Posterior cingulate gyrus (tissue), 11 donors: ENCODE measurements at regions not wholly inside any gene's neighbourhood (a gene's known extent, or its start where the extent isn't known, plus 50 kb on each side); places are given as distances from the start of the nearest gene placed in this dataset.
A peak's percentile ranks its signal among the peaks of the same experiment; 100 is the strongest.

Experiments
- DNase-seq, 10 donors: peaks; one replicate each; pipeline versions ENCODE4 v3.0.0 to v3.0.0-alpha.2; 2020 to 2021; ENCODE audit warnings: mixed read lengths in 3 of 10
- intact Hi-C: fragments of 100-400 bp; cut with DNase I; formaldehyde crosslinking; loops from one replicate; pipeline ENCODE4 v1.15.1; 2023

DNA sequence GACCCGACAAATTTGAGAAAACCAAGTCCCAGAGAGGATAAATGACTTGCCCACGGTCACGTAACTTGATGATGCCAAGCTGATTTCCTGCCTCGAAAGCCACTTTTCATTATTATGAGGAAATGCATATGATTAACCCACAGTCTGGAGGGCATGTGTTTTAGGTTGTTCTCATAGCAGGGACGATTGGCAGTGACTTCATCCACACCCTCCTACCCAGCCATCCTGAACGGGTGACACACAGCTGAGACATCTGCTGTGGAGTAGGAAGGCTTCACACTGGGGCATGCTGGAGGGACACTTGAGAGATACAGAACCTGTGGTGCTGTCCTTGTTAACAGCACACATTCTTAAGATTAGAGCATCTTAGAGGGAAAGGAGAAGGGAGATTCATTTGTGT is 65.4 kb upstream of the WDFY2 start:
- intact Hi-C loops: no loop called here
- DNase-seq: peak in 6 of 10 donors; percentile 10 to 86 (median 52)

DNA sequence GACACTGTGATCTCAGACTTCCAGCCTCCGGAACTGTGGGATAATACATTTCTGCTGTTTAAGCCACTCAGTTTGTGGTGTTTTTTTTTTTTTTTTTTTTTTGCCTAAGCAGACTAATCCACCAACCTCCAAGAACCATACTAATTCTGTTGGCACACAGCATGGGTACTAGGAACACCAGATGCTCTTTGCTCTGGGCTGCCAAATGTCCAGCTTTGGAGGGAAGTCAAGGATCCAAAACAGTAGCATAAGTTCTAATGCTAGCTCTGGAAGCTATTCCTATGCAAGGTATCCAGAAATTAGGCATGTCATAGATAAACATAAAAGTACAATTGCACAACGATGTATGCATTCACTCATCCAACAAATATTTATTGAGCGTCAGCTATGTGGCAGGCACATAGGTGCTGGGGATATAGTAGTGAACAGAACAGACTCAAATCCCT is 64.5 kb upstream of the WDFY2 start:
- intact Hi-C loops: no loop called here
- DNase-seq: peak in 2 of 10 donors; percentile 14 to 30

DNA sequence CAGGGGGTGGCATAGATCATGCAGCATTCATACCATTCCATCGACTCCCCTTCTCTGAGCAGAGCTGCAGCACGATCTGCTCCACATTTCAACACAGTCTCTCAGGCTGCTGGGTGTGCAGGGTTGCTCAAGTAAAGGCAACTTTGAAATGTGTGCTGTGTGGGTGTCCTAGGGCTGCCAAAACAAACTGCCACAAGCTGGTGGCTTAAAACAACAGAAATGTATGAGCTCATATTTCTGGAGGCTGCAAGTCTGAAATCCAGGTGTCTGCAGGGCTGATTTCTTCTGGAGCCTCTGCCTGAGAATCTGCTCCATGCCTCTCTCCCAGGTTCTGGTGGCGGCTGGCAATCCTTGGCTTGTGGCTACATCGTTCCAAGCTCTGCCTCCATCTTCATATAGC is 63.7 kb upstream of the WDFY2 start:
- DNase-seq: peak in 7 of 10 donors; percentile 10 to 87 (median 50)
- intact Hi-C loops: no loop called here

DNA sequence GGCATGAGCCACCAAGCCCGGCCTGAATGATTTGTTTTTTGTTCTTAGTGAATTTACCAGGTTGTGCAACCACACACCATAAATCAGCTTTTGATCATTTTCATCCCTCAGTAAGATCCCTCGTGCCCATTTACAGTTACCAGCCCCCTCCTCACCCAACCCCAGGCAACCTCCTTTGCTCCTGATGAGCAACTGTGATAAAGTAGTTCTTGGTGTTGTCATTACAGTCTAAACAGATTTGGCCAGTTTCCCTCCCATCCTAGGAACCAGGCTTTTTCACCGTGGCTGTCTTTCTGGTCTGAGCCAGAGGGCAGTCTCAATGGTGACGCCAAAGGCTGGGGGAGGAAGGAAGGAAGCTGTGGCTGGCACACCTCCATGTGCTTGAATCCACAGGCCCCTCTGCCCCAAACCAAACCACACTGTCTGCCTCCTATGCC is 61.2 kb upstream of the WDFY2 start:
- intact Hi-C loops: no loop called here
- DNase-seq: peak in 2 of 10 donors; percentile 12 to 58

DNA sequence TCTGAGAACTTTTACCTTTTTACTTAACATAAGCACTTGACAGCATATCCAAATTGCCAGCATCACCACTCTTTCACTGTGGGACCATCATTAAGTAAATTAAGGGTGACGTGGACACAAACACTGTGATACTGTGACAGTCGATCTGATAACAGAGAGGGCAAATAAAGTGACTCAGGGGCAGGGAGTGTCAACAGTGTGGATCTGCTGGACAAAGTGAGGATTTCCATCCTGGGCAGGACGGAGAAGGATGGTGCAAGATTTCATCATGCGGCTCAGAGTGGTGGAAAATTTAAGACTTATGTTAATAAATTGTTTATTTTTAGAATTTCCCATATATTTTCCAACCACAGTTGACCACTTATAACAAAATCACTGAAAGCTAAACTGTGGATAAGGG is 60.0 kb upstream of the WDFY2 start:
- no peak for DNase-seq
- intact Hi-C loops: no loop called here

DNA sequence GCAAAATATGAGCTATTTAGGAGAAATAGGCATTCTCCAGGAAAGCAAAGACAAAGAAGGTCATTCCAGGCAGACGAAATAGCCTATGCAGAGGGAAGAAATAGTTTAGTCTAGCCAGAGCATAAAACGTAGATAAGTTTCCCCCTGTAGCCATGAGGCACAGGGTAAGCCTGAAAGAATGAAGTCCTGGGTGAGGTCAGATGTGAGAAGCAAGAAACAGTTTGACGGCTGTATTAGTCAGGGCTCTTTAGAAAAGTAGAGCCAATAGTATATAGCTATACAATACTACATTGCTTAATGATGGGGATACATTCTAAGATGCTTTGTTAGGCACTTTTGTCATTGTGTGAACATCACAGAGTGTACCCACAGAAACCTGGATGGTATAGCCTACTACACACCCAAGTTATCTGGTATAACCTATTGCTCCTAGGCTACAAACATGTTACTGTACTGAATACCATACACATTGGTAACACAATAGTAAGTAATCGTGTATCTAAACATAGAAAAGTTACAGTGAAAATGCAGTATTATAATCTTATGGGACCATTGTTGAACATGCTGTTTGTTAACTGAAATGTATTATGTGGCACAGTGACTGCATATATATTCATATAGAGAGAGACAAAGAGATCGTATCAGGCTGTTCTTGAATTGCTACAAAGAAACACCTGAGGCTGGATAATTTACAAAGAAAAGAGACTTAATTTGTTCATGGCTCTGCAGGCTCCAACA is 59.3 kb upstream of the WDFY2 start:
- intact Hi-C loops: no loop called here
- DNase-seq: no peak

DNA sequence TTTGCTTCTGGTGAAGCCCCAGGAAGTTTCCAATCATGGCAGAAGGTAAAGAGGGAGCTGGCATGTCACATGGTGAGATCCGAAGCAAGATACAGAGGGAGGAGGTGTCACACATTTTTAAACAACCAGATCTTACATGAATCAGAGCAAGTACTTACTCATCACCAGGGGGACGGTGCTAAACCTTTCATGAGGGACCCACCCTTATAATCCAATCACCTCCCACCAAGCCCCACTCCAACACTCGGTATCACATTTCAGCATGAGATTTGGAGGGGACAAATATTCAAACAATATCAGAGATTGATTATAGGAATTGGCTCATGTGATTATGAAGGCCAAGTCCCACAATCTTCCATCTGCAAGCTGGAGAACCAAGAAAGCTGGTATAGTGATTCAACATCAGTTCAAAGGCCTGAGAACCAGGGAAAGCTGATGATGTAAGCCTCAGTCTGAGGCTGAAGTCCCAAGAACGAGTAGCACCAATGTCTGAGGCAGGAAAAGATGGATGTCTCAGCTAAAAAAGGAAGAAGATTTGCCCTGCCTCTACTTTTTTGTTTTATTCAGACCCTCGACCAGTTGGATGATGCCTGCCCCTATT is 58.6 kb upstream of the WDFY2 start:
- intact Hi-C loops: no loop called here
- DNase-seq: no peak

DNA sequence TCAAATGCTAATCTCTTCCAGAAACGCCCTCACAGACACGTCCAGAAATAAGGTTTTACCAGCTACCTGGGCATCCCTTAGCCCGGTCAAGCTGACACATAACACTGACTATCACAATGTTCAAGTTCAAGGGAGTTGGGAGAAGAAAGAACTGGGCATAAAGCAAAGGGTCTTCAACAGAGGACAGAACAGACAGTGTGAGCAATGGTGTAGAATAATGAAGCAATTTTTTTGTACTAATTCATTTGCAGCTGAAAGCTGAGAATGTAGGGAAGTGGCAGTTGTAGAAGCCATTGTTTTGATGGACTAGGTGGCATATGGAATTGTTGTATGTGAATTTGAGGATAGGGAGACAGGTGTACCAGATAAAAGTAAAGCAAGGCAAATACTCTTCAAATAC is 58.1 kb upstream of the WDFY2 start:
- no peak for DNase-seq
- intact Hi-C loops: no loop called here

DNA sequence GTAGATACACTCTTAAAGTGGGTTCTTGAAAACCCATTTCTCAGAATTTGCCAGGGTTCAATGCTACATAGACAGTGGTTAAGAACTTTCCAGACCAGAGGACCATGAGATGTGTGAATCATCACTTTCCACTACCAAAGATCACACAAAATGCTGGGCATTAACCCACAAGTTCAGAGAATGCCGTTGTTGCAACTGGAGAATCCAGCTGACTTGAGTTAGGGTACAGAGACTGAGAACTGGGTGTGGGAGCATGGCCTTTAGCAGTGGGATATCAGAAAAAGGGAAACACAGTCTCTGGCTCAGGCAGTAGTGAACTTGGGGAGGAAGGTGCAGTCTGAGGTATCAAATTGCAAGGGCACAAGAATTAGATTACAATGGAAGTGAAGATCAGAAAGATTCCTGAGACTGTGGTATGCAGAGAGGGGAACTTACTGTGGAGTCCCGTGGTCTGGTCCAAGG is 51.5 kb upstream of the WDFY2 start:
- intact Hi-C loops: no loop called here
- no peak for DNase-seq

DNA sequence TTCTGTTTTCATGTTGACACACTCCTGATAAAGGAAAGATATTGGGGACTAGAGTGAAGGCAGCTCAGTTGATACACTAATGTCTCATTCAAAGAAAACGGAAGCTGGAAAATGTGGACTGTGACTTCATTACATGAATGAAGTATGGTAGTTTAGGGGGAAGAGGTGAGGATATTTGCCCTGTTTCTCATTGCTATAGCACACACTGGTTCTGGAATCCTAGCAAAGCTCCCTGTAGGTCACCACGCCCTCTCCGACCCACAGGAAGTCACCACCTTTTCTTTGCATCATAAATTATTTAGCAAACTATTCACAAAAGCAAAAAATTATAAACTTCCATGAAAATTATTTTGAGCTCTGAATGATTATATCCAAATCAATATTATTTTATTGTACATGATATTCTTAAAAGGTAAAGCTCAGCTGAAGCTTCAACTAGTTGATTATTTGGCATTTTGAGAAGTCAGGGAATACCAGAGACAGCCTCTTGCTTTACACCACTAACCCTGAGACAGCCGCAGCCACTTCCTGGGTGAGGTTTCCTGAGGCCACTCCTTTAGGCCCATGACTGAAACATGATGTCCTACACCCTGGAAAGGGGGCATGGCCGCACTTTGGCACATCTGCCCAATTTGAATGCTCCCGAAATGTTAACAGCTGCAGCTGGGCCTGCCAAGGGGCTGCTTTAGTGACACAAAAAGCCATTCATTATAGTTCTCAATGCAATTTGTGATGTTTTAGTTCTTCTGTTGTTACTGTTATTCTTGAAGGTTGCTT is 50.0 kb upstream of the WDFY2 start:
- intact Hi-C loops: no loop called here
- peak in 7 of 10 donors; percentile 19 to 87 (median 40) for DNase-seq
